ENCODE measurements at regions not wholly inside any gene's neighbourhood (a gene's known extent, or its start where the extent isn't known, plus 50 kb on each side); places are given as distances from the start of the nearest gene placed in this dataset.

GRCh38 chr6:21984561-21984960 lies 312.3 kb downstream of the PRL start:
- no peak overlapping the region for H3K56ac ChIP-seq (ENCODE audit: insufficient read length, low read depth, low read length)
- no peak overlapping the region for H3K27ac ChIP-seq (ENCODE audit: insufficient read length, low read depth, low read length)
- Mint-ChIP-seq H3K27ac (no peak overlapping the region), H3K36me3 (ENCODE audit: insufficient read depth in 1 of 3, low read depth in 3 of 3) (peaks cover 29 to 42% (median 37%) of the 10 kb centered on the region in 3 experiments), H3K27me3 (ENCODE audit: low read depth) (no peaks in the 10 kb centered on the region), H3K4me1 (peaks cover 6 to 11% of the 10 kb centered on the region in 2 experiments), H3K9me3 (peaks cover 9 to 12% of the 10 kb centered on the region in 2 experiments), H3K4me3 (no peak overlapping the region)
- H2BK12ac ChIP-seq (ENCODE audit: insufficient read length, low read depth, low read length) = no peak overlapping the region
- H4K5ac ChIP-seq (ENCODE audit: insufficient read length, low read depth, low read length) = no peak overlapping the region
- no peak overlapping the region for H2BK5ac ChIP-seq (ENCODE audit: insufficient read length, low read length)
- no peak overlapping the region for H3K4ac ChIP-seq (ENCODE audit: low read depth, low read length)
- no peak overlapping the region for H2AFZ ChIP-seq (ENCODE audit: low read length)
- peaks cover 3% of the 10 kb centered on the region for H3K79me1 ChIP-seq (ENCODE audit: insufficient read depth, low read depth, low read length, poor library complexity, severe bottlenecking)
- H3K4me2 ChIP-seq (ENCODE audit: insufficient read depth, insufficient read length, low read length) = no peak overlapping the region
- H3K18ac ChIP-seq (ENCODE audit: insufficient read length, low read depth, low read length) = no peak overlapping the region
- no peak overlapping the region for H3K9ac ChIP-seq (ENCODE audit: extremely low read depth, insufficient read length, low read length)
- no peak for DNase-seq
- no CpG with 5 or more reads among the region's 1 CpG for WGBS (ENCODE audit: extremely low coverage, insufficient read length, low lambda C conversion rate)
- no peaks in the 10 kb centered on the region for H3K27me3 ChIP-seq (ENCODE audit: insufficient read depth, low read length)
- H3K14ac ChIP-seq (ENCODE audit: insufficient read depth, low read length) = no peak overlapping the region
- H4K8ac ChIP-seq (replicated peaks; ENCODE audit: insufficient read length, low read depth, low read length) = no peak overlapping the region
- H3K79me2 ChIP-seq (ENCODE audit: insufficient read depth, low read length) = no peaks in the 10 kb centered on the region
- H2AK5ac ChIP-seq (ENCODE audit: insufficient read length, low read length) = no peak overlapping the region
- H3T11ph ChIP-seq (ENCODE audit: low read length) = no peak overlapping the region
- TF ChIP-seq, protein P1, sequence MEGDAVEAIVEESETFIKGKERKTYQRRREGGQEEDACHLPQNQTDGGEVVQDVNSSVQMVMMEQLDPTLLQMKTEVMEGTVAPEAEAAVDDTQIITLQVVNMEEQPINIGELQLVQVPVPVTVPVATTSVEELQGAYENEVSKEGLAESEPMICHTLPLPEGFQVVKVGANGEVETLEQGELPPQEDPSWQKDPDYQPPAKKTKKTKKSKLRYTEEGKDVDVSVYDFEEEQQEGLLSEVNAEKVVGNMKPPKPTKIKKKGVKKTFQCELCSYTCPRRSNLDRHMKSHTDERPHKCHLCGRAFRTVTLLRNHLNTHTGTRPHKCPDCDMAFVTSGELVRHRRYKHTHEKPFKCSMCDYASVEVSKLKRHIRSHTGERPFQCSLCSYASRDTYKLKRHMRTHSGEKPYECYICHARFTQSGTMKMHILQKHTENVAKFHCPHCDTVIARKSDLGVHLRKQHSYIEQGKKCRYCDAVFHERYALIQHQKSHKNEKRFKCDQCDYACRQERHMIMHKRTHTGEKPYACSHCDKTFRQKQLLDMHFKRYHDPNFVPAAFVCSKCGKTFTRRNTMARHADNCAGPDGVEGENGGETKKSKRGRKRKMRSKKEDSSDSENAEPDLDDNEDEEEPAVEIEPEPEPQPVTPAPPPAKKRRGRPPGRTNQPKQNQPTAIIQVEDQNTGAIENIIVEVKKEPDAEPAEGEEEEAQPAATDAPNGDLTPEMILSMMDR (conservative IDR thresholded peaks at IDR 0.05) = no peak
- H3K9me3 ChIP-seq (ENCODE audit: control insufficient read depth, low read depth, low read length) = peaks cover 8% of the 10 kb centered on the region
- H3K23me2 ChIP-seq (ENCODE audit: insufficient read length, low read depth, low read length, poor library complexity, severe bottlenecking) = no peaks in the 10 kb centered on the region
- 0 out of 2 replicates have a peak, but pooled peaks cover 3% of the 10 kb centered on the region for H3K4me1 ChIP-seq (ENCODE audit: insufficient read depth, low read length)
- H2BK120ac ChIP-seq (ENCODE audit: low read depth, low read length, poor library complexity, severe bottlenecking) = no peak overlapping the region
- no peak overlapping the region for H2BK20ac ChIP-seq (ENCODE audit: low read depth, low read length, poor library complexity, severe bottlenecking)
- no peak overlapping the region for H4K91ac ChIP-seq (ENCODE audit: insufficient read length, low read depth, low read length)
- H2BK15ac ChIP-seq (ENCODE audit: low read depth, low read length) = no peak overlapping the region
- H3K23ac ChIP-seq (ENCODE audit: insufficient read length, low read depth, low read length) = no peak overlapping the region
- H4K20me1 ChIP-seq (ENCODE audit: control insufficient read depth, insufficient read depth, insufficient read length) = no peaks in the 10 kb centered on the region
